ENCODE measurements at regions not wholly inside any gene's neighbourhood (a gene's known extent, or its start where the extent isn't known, plus 50 kb on each side); places are given as distances from the start of the nearest gene placed in this dataset.
"Not testable (repeated sequence)": the region's sequence is repeated elsewhere in the genome, so short reads cannot be mapped to it uniquely, and the experiment has no call there.

GRCh38 chr6:11403035-11403601 lies 134.4 kb upstream of the TMEM170B start:
- no peaks in the 10 kb centered on the region for H3K36me3 Mint-ChIP-seq (ENCODE audit: low read depth)
- no peak for TF ChIP-seq CTCF (IDR thresholded peaks at IDR 0.05)
- H3K4me3 Mint-ChIP-seq (ENCODE audit: unreplicated experiment) = no peak overlapping the region
- no peak overlapping the region for H3K27ac Mint-ChIP-seq (ENCODE audit: unreplicated experiment)
- H3K27me3 Mint-ChIP-seq (ENCODE audit: low read depth) = no peaks in the 10 kb centered on the region
- H3K9me3 Mint-ChIP-seq (ENCODE audit: low read depth) = no peaks in the 10 kb centered on the region
- DNase-seq (ENCODE audit: low spot score) = no peak
- peaks cover 14% of the 10 kb centered on the region for H3K4me1 Mint-ChIP-seq (ENCODE audit: low read depth)

GRCh38 chr6:11402581-11402980 lies 135.0 kb upstream of the TMEM170B start:
- H3K36me3 Mint-ChIP-seq (ENCODE audit: low read depth); H3K27me3 Mint-ChIP-seq (ENCODE audit: low read depth); H3K9me3 Mint-ChIP-seq (ENCODE audit: low read depth); DNase-seq (ENCODE audit: low spot score); H3K27ac Mint-ChIP-seq (ENCODE audit: unreplicated experiment); H3K4me3 Mint-ChIP-seq (ENCODE audit: unreplicated experiment): not testable (repeated sequence)
- H3K4me1 Mint-ChIP-seq (ENCODE audit: low read depth) = peaks cover 14% of the 10 kb centered on the region

GRCh38 chr6:11401954-11402353 lies 135.6 kb upstream of the TMEM170B start:
- not testable (repeated sequence) for H3K36me3 Mint-ChIP-seq (ENCODE audit: low read depth); H3K4me3 Mint-ChIP-seq (ENCODE audit: unreplicated experiment); H3K27ac Mint-ChIP-seq (ENCODE audit: unreplicated experiment); H3K9me3 Mint-ChIP-seq (ENCODE audit: low read depth); DNase-seq (ENCODE audit: low spot score); H3K27me3 Mint-ChIP-seq (ENCODE audit: low read depth)
- peaks cover 14% of the 10 kb centered on the region for H3K4me1 Mint-ChIP-seq (ENCODE audit: low read depth)

- no peak for DNase-seq (ENCODE audit: low spot score)
- no peaks in the 10 kb centered on the region for H3K36me3 Mint-ChIP-seq (ENCODE audit: low read depth)
- H3K27me3 Mint-ChIP-seq (ENCODE audit: low read depth) = no peaks in the 10 kb centered on the region
- no peaks in the 10 kb centered on the region for H3K9me3 Mint-ChIP-seq (ENCODE audit: low read depth)
- peaks cover 15% of the 10 kb centered on the region for H3K4me1 Mint-ChIP-seq (ENCODE audit: low read depth)
- no peak for TF ChIP-seq CTCF (IDR thresholded peaks at IDR 0.05)
- H3K4me3 Mint-ChIP-seq (ENCODE audit: unreplicated experiment) = no peak overlapping the region
- no peak overlapping the region for H3K27ac Mint-ChIP-seq (ENCODE audit: unreplicated experiment)
Measured at GRCh38 chr6:11398451-11399326, 138.9 kb upstream of the TMEM170B start.

- no peak for DNase-seq (ENCODE audit: low spot score)
- Mint-ChIP-seq H3K9me3 (ENCODE audit: low read depth) (no peaks in the 10 kb centered on the region), H3K27ac (ENCODE audit: unreplicated experiment) (no peak overlapping the region), H3K36me3 (ENCODE audit: low read depth) (no peaks in the 10 kb centered on the region), H3K4me3 (ENCODE audit: unreplicated experiment) (no peak overlapping the region), H3K27me3 (ENCODE audit: low read depth) (no peaks in the 10 kb centered on the region), H3K4me1 (ENCODE audit: low read depth) (peaks cover 20% of the 10 kb centered on the region)
- no peak for TF ChIP-seq CTCF (IDR thresholded peaks at IDR 0.05)
Measured at GRCh38 chr6:11397622-11398450, 139.7 kb upstream of the TMEM170B start.

- TF ChIP-seq CTCF (IDR thresholded peaks at IDR 0.05) = no peak
- no peak overlapping the region for H3K4me3 Mint-ChIP-seq (ENCODE audit: unreplicated experiment)
- no peak for DNase-seq (ENCODE audit: low spot score)
- peaks cover 25% of the 10 kb centered on the region for H3K4me1 Mint-ChIP-seq (ENCODE audit: low read depth)
- H3K27ac Mint-ChIP-seq (ENCODE audit: unreplicated experiment) = no peak overlapping the region
- H3K27me3 Mint-ChIP-seq (ENCODE audit: low read depth) = no peaks in the 10 kb centered on the region
- peaks cover 3% of the 10 kb centered on the region for H3K9me3 Mint-ChIP-seq (ENCODE audit: low read depth)
- no peaks in the 10 kb centered on the region for H3K36me3 Mint-ChIP-seq (ENCODE audit: low read depth)
Measured at GRCh38 chr6:11396860-11397259, 140.7 kb upstream of the TMEM170B start.

Measured in chondrocyte (in vitro differentiated cells).